ENCODE measurements at regions not wholly inside any gene's neighbourhood (a gene's known extent, or its start where the extent isn't known, plus 50 kb on each side); places are given as distances from the start of the nearest gene placed in this dataset.
"Not testable (repeated sequence)": the region's sequence is repeated elsewhere in the genome, so short reads cannot be mapped to it uniquely, and the experiment has no call there.

- no peak for DNase-seq
These were observed 264.1 kb upstream of the MEIS1 start for GRCh38 chr2:66170744-66171330.

DNA sequence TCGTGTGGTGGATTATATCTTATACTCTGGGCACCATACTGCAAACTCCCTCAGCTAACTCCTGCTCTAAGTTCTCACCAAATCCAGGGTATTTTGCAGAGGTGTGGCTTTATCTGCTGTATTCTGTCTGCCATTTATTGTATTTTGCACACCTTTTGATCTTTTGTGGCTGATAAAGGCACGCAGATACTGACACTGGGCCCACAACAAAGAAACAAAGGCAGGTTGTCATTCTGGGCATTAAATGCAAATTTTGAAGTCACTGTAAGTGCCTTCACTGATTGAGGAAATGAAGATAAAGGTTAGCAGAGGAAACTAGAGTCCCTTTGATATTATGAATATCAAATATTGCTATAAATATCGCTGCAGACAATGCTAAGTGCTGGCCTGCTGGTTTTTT lies 265.8 kb upstream of the MEIS1 start:
- DNase-seq: no peak

- DNase-seq: no peak
These were observed 270.5 kb upstream of the MEIS1 start for GRCh38 chr2:66164470-66164869.

DNA sequence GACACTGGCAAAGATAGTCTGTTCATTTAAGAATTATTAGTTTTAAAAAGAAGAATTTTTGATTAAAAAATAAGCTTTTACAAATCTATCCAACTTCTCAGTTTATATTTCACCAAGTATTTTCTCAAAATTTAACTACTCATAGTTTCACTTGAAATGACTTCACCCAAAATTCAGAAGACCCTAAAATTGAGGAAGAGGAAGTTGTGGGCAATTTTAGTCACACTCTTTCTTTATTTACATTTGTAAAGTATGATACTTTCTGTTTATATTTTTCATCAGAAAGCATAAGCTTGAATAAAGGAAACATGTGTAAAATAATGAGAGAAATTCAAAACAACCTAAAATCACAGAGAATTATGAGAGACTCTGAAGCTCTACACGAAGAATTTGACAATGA lies 278.8 kb upstream of the MEIS1 start:
- DNase-seq: no peak

DNA sequence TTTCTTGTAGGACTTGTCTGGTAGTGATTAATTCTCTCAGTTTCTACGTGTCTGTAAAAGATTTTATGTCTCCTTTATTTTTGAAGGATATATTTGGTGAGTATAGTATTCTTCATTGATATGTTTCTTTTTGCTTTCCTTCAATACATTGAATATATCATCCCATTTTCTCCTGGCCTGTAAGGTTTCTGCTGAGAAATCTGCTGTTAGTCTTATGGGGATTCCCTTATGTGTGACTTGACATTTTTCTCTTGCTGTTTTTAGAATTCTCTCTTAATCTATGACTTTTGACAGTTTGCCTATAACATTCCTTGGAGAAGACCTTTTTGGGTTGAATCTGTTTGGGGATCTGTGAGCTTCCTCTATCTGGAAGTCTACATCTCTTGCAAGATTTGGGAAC lies 281.0 kb upstream of the MEIS1 start:
- no peak for DNase-seq

DNA sequence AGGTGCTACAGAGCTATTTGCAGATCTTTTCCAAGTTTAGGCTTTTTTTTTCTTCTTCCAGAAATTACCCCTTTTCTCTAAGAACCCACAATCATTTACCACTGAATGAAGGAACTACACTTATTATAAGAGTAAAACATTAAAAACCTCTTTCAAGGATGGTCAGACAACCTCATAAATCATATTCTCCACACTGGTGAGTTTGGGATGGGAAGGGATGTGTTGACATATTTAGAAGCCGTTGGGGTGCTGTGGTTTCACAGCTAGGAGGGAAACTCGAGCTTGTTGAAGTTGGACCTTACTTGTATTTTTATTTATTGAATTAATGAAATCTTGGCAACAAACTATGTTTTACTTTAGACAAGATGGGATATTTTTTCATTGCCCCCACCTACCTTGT lies 289.4 kb upstream of the MEIS1 start:
- DNase-seq: no peak

DNA sequence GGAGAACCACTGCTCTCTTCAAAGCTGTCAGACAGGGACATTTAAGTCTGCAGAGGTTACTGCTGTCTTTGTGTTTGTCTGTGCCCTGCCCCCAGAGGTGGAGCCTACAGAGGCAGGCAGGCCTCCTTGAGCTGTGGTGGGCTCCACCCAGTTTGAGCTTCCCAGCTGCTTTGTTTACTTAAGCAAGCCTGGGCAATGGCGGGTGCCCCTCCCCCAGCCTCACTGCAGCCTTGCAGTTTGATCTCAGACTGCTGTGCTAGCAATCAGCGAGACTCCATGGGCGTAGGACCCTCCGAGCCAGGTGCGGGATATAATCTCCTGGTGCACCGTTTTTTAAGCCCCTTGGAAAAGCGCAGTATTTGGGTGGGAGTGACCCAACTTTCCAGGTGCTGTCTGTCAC lies 290.6 kb upstream of the MEIS1 start:
- DNase-seq: not testable (repeated sequence)

GRCh38 chr2:66137606-66138130 lies 297.3 kb upstream of the MEIS1 start:
- DNase-seq: no peak

DNA sequence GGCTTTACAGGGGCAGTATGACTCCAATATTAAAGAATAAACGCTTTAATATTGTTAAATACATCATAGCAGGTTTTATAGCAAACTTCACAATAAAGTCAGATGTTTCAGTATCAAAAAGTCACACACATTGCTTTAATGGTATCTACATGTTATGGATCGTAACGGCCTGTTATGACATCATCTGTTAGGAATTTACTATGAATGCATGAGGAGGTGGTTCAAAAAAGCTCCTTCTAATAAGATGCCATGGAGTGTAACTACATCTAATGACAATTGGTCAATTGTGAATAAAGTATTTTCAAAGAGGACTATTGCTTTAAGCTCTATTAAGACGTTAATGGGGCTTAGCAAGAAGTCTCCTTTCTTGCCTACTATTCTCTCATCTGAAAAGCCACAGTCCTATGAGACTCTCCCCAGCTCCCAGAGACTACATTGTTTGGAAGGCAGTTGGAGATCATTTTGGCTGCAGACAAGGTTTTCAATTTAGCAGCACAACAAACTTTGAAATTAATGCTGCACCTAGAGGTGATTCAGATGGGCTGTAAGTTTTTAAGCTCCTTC lies 300.7 kb upstream of the MEIS1 start:
- DNase-seq: no peak

GRCh38 chr2:66127656-66128055 lies 307.3 kb upstream of the MEIS1 start:
- DNase-seq: no peak

- no peak for DNase-seq
These were observed 307.9 kb upstream of the MEIS1 start for GRCh38 chr2:66127061-66127460.

DNA sequence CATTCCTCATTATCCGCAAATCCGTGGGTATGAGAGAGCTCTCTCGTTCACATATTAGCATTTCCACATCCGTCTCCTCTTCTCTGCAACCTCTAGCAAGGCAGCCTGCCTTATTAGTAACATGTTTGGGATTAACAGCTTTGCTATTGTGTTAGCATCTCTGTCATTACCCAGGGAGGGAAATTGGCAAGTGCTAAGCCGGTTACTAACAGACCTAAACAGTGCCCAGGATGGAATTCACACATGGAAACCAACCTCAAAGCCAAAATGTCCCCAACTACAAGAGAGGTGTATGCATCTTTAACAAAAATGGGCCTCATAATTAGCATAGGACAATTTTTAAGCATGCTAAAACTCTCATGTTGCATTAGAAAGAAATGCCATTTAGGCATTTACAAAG lies 309.0 kb upstream of the MEIS1 start:
- no peak for DNase-seq

DNA sequence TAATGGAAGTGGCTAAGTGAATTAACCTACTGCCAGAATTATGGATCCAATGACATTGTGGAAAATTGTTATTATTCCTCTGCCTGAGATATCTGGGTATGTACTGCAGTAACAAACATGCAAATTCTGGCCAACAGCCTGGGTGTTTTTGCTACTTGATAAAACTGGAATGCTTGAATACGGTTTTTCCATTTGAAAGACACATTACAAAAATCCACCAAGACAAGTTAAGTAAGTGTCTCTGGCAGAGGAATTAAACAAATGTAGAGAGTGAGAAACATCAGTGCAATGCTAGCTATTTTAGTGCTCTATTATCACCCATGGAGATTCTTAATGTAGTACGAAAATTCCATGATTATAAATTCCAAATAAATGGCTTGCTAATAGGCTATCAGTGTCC lies 312.4 kb upstream of the MEIS1 start:
- no peak for DNase-seq

DNA sequence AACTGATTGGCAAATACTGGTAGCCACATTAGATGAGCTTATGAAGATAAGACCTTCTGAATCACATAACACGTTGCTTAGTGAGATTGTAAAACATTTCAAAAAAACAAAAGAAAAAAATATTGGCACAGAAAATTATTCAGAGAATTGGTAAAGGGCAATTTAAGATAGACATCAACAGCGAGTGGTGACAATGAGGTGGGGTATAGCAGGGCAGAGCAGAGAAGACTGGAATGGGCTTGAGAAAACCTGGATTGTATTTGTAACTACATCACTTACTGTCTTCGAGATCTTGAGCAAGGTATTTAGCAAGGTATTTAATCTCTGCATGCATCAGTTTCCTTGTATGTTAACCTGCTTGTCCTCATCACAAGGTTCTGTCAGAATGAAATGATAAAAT lies 313.0 kb upstream of the MEIS1 start:
- no peak for DNase-seq

- DNase-seq: no peak
These were observed 320.8 kb upstream of the MEIS1 start for GRCh38 chr2:66113988-66114625.

GRCh38 chr2:66111706-66112105 lies 323.2 kb upstream of the MEIS1 start:
- no peak for DNase-seq

GRCh38 chr2:66110608-66111007 lies 324.3 kb upstream of the MEIS1 start:
- DNase-seq: no peak

- DNase-seq: no peak
These were observed 324.8 kb upstream of the MEIS1 start for GRCh38 chr2:66110086-66110485.

- DNase-seq: no peak
These were observed 325.5 kb upstream of the MEIS1 start for GRCh38 chr2:66109419-66109818.

DNA sequence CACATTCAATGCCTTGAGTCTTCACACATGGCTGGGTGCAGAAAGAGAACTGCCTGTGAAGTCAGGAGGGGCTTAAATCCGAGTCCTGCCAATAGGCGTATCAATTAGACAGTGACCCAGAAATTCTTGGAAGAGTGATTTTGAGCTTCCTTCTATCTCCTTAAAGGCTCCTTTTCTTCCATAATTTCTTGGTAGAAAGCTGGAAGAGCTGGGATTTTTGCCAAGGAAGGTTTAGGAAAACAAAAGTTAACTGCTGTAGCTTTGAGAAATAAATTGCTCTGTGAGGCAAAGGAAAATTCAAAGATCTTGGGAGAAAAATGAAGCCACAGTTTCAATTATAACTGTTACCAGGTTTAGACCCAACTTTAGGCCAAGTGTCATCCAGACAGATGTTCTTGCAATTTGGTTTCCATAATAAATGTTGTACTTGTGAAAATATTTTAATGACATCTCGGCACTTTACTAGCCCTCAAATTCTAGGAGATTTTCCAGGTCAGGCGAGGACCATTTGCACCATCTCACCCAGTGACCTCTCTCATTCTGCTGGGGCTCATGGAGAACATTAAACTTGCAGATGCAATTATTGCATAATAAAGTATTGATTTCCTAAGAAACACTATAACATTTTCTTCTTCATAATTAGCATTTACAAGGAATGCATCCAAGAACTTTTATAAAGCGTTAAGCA lies 329.7 kb upstream of the MEIS1 start:
- no peak for DNase-seq

GRCh38 chr2:66103581-66103980 lies 331.3 kb upstream of the MEIS1 start:
- no peak for DNase-seq

GRCh38 chr2:66101206-66101605 lies 333.7 kb upstream of the MEIS1 start:
- no peak for DNase-seq

DNA sequence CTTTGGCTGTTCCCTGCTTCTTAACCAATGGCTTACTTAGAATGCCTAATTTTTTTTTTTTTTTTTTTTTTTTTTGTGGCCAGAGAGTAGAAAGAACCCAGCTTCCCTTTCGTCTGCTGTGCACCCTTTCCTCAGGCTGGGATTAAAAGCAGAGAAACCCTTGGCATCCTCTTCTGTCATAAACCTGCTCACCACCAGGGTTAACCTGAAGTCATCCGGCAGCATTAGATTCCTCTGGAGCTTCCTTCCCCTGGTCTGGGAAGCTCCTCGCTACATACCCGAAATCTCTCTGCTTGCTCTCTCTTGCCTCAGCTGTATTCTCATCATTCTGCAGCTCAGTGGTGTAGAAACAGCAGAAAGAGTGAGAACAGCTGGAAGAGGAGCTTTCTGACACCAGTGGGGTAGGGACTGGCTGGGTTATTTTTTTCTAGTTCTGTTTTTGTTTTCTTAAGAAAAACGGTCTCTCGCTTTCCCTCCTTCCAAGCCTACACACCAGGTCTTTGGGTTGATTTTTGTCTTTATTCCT lies 339.0 kb upstream of the MEIS1 start:
- DNase-seq: no peak

DNA sequence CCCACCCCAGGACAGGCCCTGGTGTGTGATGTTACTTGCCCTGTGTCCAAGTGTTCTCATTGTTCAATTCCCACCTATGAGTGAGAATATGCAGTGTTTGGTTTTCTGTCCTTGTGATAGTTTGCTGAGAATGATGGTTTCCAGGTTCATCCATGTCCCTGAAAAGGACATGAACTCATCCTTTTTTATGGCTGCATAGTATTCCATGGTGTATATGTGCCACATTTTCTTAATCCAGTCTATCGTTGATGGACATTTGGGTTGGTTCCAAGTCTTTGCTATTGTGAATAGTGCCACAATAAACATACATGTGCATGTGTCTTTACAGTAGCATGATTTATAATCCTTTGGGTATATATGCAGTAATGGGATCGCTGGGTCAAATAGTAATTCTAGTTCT lies 340.2 kb upstream of the MEIS1 start:
- DNase-seq: not testable (repeated sequence)

All from stimulated activated CD4-positive, alpha-beta T cell treated with anti-CD3 and anti-CD28 coated beads, Interleukin-15, amount 100 ng/mL, for 24 hours (primary cell).